ENCODE measurements at regions not wholly inside any gene's neighbourhood (a gene's known extent, or its start where the extent isn't known, plus 50 kb on each side); places are given as distances from the start of the nearest gene placed in this dataset.

GRCh38 chr16:85513649-85514048 lies 99.5 kb upstream of the GSE1 start:
- TF ChIP-seq CTCF (IDR thresholded peaks at IDR 0.05) = no peak
- TF ChIP-seq POLR2A (IDR thresholded peaks at IDR 0.05) = no peak

Data from uterus (tissue), 2 donors.